ENCODE measurements at regions not wholly inside any gene's neighbourhood (a gene's known extent, or its start where the extent isn't known, plus 50 kb on each side); places are given as distances from the start of the nearest gene placed in this dataset.

DNA sequence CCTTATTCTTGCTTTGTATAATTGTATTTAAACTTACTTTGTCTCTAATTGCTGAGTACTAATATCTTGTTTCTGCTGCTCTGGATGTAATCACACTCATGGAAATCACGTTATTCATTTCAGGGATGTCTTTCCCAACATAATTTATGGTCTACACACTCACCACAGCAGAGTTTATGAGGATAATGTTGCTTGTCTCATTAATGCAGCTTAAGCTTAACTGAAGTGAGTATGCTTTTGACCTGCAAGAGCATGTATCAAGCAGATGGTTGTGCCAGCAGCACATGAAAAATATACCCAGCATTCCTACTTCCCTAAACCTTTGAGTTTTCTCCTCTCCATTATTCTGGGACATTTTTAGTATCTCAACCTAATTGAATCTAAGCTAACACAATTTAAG, 1080.9 kb downstream of the SLITRK5 start:
- Histone ChIP-seq H3K4me3 (ENCODE audit: low read depth, low read length) (no peak overlapping the region), H3K4me2 (ENCODE audit: low read length) (no peak overlapping the region), H3K27me3 (ENCODE audit: control insufficient read depth, insufficient read depth, low read length) (no peaks in the 10 kb centered on the region), H3K4me1 (no peaks in the 10 kb centered on the region), H2AFZ (no peak overlapping the region), H3K9me3 (ENCODE audit: control insufficient read depth, low read length) (no peaks in the 10 kb centered on the region), H3K27ac (no peak overlapping the region), H3K9ac (no peak overlapping the region), H3K79me2 (no peaks in the 10 kb centered on the region), H3K36me3 (ENCODE audit: control insufficient read depth, insufficient read depth, low read length) (no peaks in the 10 kb centered on the region)
- TF ChIP-seq, protein P1, sequence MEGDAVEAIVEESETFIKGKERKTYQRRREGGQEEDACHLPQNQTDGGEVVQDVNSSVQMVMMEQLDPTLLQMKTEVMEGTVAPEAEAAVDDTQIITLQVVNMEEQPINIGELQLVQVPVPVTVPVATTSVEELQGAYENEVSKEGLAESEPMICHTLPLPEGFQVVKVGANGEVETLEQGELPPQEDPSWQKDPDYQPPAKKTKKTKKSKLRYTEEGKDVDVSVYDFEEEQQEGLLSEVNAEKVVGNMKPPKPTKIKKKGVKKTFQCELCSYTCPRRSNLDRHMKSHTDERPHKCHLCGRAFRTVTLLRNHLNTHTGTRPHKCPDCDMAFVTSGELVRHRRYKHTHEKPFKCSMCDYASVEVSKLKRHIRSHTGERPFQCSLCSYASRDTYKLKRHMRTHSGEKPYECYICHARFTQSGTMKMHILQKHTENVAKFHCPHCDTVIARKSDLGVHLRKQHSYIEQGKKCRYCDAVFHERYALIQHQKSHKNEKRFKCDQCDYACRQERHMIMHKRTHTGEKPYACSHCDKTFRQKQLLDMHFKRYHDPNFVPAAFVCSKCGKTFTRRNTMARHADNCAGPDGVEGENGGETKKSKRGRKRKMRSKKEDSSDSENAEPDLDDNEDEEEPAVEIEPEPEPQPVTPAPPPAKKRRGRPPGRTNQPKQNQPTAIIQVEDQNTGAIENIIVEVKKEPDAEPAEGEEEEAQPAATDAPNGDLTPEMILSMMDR (IDR thresholded peaks at IDR 0.05): no peak

DNA sequence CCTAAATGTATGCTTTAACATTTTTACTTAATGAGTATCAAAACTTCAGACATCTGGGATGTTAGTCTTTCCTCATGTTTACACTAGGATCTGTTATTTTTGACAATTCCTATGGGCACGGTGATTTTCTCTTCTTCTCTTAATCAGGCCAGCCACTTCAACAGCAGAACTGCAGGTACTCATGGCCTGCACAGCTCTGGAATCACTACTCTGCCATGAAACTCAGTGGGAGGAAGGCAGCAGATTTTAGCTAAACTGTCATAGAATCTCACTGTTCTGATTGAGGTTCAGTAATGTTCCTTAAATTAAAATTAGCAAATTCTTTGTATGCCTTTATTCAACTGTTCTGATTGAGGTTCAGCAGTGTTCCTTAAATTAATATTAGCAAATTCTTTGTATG, 1083.0 kb downstream of the SLITRK5 start:
- no peaks in the 10 kb centered on the region for H3K27me3 ChIP-seq (ENCODE audit: control insufficient read depth, insufficient read depth, low read length)
- no peaks in the 10 kb centered on the region for H3K4me1 ChIP-seq
- no peak overlapping the region for H3K9ac ChIP-seq
- no peak overlapping the region for H2AFZ ChIP-seq
- H3K4me2 ChIP-seq (ENCODE audit: low read length): no peak overlapping the region
- H3K9me3 ChIP-seq (ENCODE audit: control insufficient read depth, low read length): no peaks in the 10 kb centered on the region
- no peaks in the 10 kb centered on the region for H3K79me2 ChIP-seq
- TF ChIP-seq, protein P1 (IDR thresholded peaks at IDR 0.05): no peak
- H3K27ac ChIP-seq: no peak overlapping the region
- no peaks in the 10 kb centered on the region for H3K36me3 ChIP-seq (ENCODE audit: control insufficient read depth, insufficient read depth, low read length)
- no peak overlapping the region for H3K4me3 ChIP-seq (ENCODE audit: low read depth, low read length)

DNA sequence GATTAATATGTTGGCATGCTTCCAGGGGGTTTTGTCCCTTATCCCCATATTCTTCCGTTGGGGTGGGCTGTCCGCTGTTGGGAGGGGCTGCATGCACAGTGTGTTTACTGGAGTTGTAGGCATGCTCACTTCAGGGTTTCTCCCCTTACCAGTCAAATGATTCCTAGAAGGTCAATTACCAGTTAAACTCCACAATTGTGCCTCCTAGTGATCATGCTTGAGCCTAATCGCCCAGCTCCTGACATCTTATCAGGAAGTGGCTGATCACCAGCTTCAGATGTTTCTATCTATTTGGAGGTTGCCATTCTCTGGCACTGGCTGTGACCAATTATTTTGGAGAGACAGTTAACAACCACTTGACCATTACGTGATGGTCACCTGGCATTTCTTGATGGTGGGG, 1090.0 kb downstream of the SLITRK5 start:
- H3K9ac ChIP-seq: no peak overlapping the region
- no peaks in the 10 kb centered on the region for H3K36me3 ChIP-seq (ENCODE audit: control insufficient read depth, insufficient read depth, low read length)
- no peak overlapping the region for H3K4me2 ChIP-seq (ENCODE audit: low read length)
- no peaks in the 10 kb centered on the region for H3K79me2 ChIP-seq
- no peak overlapping the region for H3K27ac ChIP-seq
- no peaks in the 10 kb centered on the region for H3K27me3 ChIP-seq (ENCODE audit: control insufficient read depth, insufficient read depth, low read length)
- no peak overlapping the region for H2AFZ ChIP-seq
- H3K4me1 ChIP-seq: no peaks in the 10 kb centered on the region
- no peak overlapping the region for H3K4me3 ChIP-seq (ENCODE audit: low read depth, low read length)
- TF ChIP-seq, protein P1 (IDR thresholded peaks at IDR 0.05): no peak
- no peaks in the 10 kb centered on the region for H3K9me3 ChIP-seq (ENCODE audit: control insufficient read depth, low read length)

DNA sequence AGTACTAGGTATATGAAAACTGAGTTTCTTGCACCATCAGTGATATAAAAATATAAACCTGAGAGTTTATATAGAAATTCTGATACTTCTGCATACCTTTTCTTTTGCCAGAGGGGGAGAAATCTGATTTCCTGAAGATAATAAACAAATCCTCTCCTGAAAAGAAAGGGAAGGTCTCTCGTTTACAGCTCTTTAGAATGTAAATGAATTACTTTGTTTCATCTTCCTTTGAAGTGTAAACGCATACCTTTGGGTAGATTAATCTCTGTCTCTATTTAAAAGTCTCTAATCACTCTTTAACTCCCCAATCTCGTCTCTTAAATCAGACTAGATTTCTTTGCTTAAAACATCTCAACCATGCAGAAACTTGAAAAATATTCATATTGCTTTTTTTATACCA, 1092.9 kb downstream of the SLITRK5 start:
- Histone ChIP-seq H3K9me3 (ENCODE audit: control insufficient read depth, low read length) (no peaks in the 10 kb centered on the region), H3K79me2 (no peaks in the 10 kb centered on the region), H2AFZ (no peak overlapping the region), H3K36me3 (ENCODE audit: control insufficient read depth, insufficient read depth, low read length) (no peaks in the 10 kb centered on the region), H3K4me2 (ENCODE audit: low read length) (no peak overlapping the region), H3K27me3 (ENCODE audit: control insufficient read depth, insufficient read depth, low read length) (no peaks in the 10 kb centered on the region), H3K4me3 (ENCODE audit: low read depth, low read length) (no peak overlapping the region), H3K9ac (no peak overlapping the region), H3K4me1 (no peaks in the 10 kb centered on the region), H3K27ac (no peak overlapping the region)
- TF ChIP-seq, protein P1 (IDR thresholded peaks at IDR 0.05): no peak

DNA sequence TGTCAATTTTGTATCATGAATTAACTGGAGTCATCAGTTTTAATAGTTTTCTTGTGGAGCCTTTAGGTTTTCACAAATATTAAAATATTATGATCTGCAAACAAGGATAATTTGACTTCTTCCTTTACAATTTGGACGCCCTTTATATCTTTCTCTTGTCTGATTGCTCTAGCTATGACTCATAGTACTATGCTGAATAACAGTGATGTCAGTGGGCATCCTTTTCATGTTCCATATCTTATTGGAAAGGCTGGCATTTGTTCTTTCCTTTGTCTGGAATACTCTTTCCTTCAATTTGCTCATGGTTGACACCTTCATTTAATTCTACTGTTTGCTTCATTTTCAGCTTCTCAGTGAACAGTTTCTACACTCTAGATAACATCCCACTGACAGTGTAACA, 1129.3 kb downstream of the SLITRK5 start:
- Histone ChIP-seq H3K4me3 (ENCODE audit: low read depth, low read length) (no peak overlapping the region), H3K4me2 (ENCODE audit: low read length) (no peak overlapping the region), H3K27ac (no peak overlapping the region), H3K27me3 (ENCODE audit: control insufficient read depth, insufficient read depth, low read length) (no peaks in the 10 kb centered on the region), H3K9me3 (ENCODE audit: control insufficient read depth, low read length) (no peaks in the 10 kb centered on the region), H3K4me1 (no peaks in the 10 kb centered on the region), H3K36me3 (ENCODE audit: control insufficient read depth, insufficient read depth, low read length) (no peaks in the 10 kb centered on the region), H2AFZ (no peak overlapping the region), H3K9ac (no peak overlapping the region), H3K79me2 (no peaks in the 10 kb centered on the region)
- TF ChIP-seq, protein P1 (IDR thresholded peaks at IDR 0.05): no peak

All from parathyroid adenoma (tissue), 2 donors.